Mammary epithelial cell (primary cell): ENCODE measurements at regions not wholly inside any gene's neighbourhood (a gene's known extent, or its start where the extent isn't known, plus 50 kb on each side); places are given as distances from the start of the nearest gene placed in this dataset.

ENCODE experiments used
- CTCF ChIP-seq, 2 donors: IDR thresholded peaks in 1 of 2; conservative IDR thresholded peaks in 1 of 2; 2 replicates each; pipeline ENCODE4 v1.5.1; 2011 to 2012; ENCODE audit warnings: inconsistent platforms in 2 of 2, low read length in 2 of 2, mild to moderate bottlenecking in 2 of 2, control low read depth in 1 of 2, low read depth in 1 of 2; ENCODE audit not compliant: insufficient read depth in 1 of 2; ENCODE audit errors: extremely low read depth in 1 of 2
- EZH2 ChIP-seq: IDR thresholded peaks from 2 replicates; pipeline ENCODE4 v1.6.1; 2012; ENCODE audit warnings: low read length, inconsistent platforms, borderline replicate concordance

- TF ChIP-seq CTCF (conservative IDR thresholded peaks at IDR 0.05 in 1 of 2, IDR thresholded peaks at IDR 0.05 in 1 of 2; ENCODE audit: extremely low read depth in 1 of 2, insufficient read depth in 1 of 2, low read depth in 1 of 2, low read length in 2 of 2) = no peak
- no peak for TF ChIP-seq EZH2
Observed at GRCh38 chr7:124570558-124570957, 195.0 kb downstream of the GPR37 start.
